B cell (primary cell): ENCODE measurements at regions not wholly inside any gene's neighbourhood (a gene's known extent, or its start where the extent isn't known, plus 50 kb on each side); places are given as distances from the start of the nearest gene placed in this dataset.
A peak's percentile ranks its signal among the peaks of the same experiment; 100 is the strongest.

ENCODE experiments used
- ATAC-seq: fragments of 200-7000 bp; cut with Tn5 transposase; one replicate; pipeline ENCODE4 v1.10.0; 2021; ENCODE audit warnings: low read depth, mild to moderate bottlenecking, moderate number of reproducible peaks, moderate library complexity
- CTCF ChIA-PET: fragments of 350-600 bp; sonication (Branson Sonifier 250); formaldehyde crosslinking; loops from one replicate; lab custom pipeline; 2021; ENCODE audit warnings: antibody characterized with exemption, inconsistent platforms; lab: Charles Lee
- POLR2A ChIA-PET: fragments of 350-600 bp; sonication (Branson Sonifier 250); formaldehyde crosslinking; loops from one replicate; lab custom pipeline; 2021; ENCODE audit warnings: antibody characterized with exemption; lab: Charles Lee
- DNase-seq: peaks from one replicate; pipeline ENCODE4 v3.0.0; 2013
- H2AFZ ChIP-seq: 2 replicates; pipeline ENCODE4 v1.6.1; 2012; ENCODE audit warnings: mild to moderate bottlenecking, low read depth, low read length; ENCODE audit not compliant: insufficient read depth, poor library complexity, severe bottlenecking
- H3K27ac ChIP-seq, 2 donors: 1 replicate in 1 of 2; 2 replicates in 1 of 2; pipeline ENCODE4 v1.5.1; 2012 to 2013; ENCODE audit warnings: low read length in 2 of 2, mild to moderate bottlenecking in 2 of 2, moderate library complexity in 1 of 2
- H3K27me3 ChIP-seq, 4 experiments: fragments of 200-600 bp in 1 of 4; sonication (generic) in 1 of 4; replicated peaks in 1 of 4; 1 replicate in 2 of 4; 2 replicates in 2 of 4; pipeline versions ENCODE4 v1.6.1 to v1.7.0; 2013 to 2016; ENCODE audit warnings: low read length in 3 of 4, mild to moderate bottlenecking in 2 of 4, mixed read lengths in 1 of 4, moderate library complexity in 1 of 4; ENCODE audit not compliant: insufficient read depth in 4 of 4, control insufficient read depth in 3 of 4; ENCODE audit errors: control extremely low read depth in 1 of 4
- H3K36me3 ChIP-seq, 2 experiments: replicated peaks in 1 of 2; 1 replicate in 1 of 2; 2 replicates in 1 of 2; pipeline versions ENCODE4 v1.6.1 to v1.7.1; 2013; ENCODE audit warnings: low read length in 1 of 2; ENCODE audit not compliant: insufficient read depth in 2 of 2, control insufficient read depth in 1 of 2; ENCODE audit errors: control extremely low read depth in 1 of 2, extremely low read depth in 1 of 2
- H3K4me1 ChIP-seq, 2 donors: fragments of 200-600 bp in 1 of 2; sonication (generic) in 1 of 2; 1 replicate in 1 of 2; 2 replicates in 1 of 2; pipeline versions ENCODE4 v1.5.1 to v1.6.1; 2013 to 2017; ENCODE audit warnings: low read length in 2 of 2; ENCODE audit not compliant: control insufficient read depth in 2 of 2, insufficient read depth in 2 of 2
- H3K4me2 ChIP-seq: replicated peaks from 2 replicates; pipeline ENCODE3; 2012; ENCODE audit warnings: mild to moderate bottlenecking, low read depth, low read length; ENCODE audit not compliant: poor library complexity, severe bottlenecking
- H3K4me3 ChIP-seq, 5 experiments: fragments of 200-600 bp in 1 of 5; sonication (generic) in 1 of 5; 1 replicate in 3 of 5; 2 replicates in 2 of 5; pipeline versions ENCODE4 v1.5.1 to v1.7.0; 2011 to 2016; ENCODE audit warnings: low read length in 4 of 5, mild to moderate bottlenecking in 4 of 5, low read depth in 2 of 5, control low read depth in 1 of 5, moderate library complexity in 1 of 5; ENCODE audit not compliant: insufficient read depth in 1 of 5; ENCODE audit errors: control extremely low read depth in 1 of 5, extremely low read depth in 1 of 5
- H3K79me2 ChIP-seq: fragments of 200-600 bp; sonication (generic); one replicate; pipeline ENCODE4 v1.6.0; 2016; ENCODE audit warnings: low read length; ENCODE audit not compliant: control insufficient read depth, insufficient read depth
- H3K9ac ChIP-seq: fragments of 200-600 bp; sonication (generic); 2 replicates; pipeline ENCODE4 v1.6.1; 2017; ENCODE audit warnings: mild to moderate bottlenecking, low read length, moderate library complexity
- H3K9me3 ChIP-seq, 3 donors: one replicate each; pipeline versions ENCODE4 v1.6.1 to v1.7.1; 2013; ENCODE audit warnings: low read length in 2 of 3; ENCODE audit not compliant: control insufficient read depth in 2 of 3, insufficient read depth in 1 of 3; ENCODE audit errors: control extremely low read depth in 1 of 3
- H4K20me1 ChIP-seq: 2 replicates; pipeline ENCODE4 v1.6.0; 2012; ENCODE audit warnings: mild to moderate bottlenecking, low read length; ENCODE audit not compliant: insufficient read depth, control insufficient read depth, poor library complexity, severe bottlenecking
- H3K27ac Mint-ChIP-seq: one replicate; pipeline ENCODE4 v1.8.0; 2021; ENCODE audit warnings: mixed read lengths
- H3K27me3 Mint-ChIP-seq: one replicate; pipeline ENCODE4 v1.8.0; 2021; ENCODE audit warnings: mixed read lengths
- H3K4me1 Mint-ChIP-seq: one replicate; pipeline ENCODE4 v1.8.0; 2021; ENCODE audit warnings: mixed read lengths
- H3K4me3 Mint-ChIP-seq: one replicate; pipeline ENCODE4 v1.8.0; 2021; ENCODE audit warnings: mixed read lengths
- H3K9me3 Mint-ChIP-seq: one replicate; pipeline ENCODE4 v1.8.0; 2022; ENCODE audit warnings: mixed read lengths; ENCODE audit not compliant: insufficient read depth
- EZH2 ChIP-seq: IDR thresholded peaks from 2 replicates; pipeline ENCODE4 v1.6.1; 2012; ENCODE audit warnings: borderline replicate concordance, low read depth, mild to moderate bottlenecking, moderate library complexity, low read length; ENCODE audit not compliant: insufficient read depth, poor library complexity, severe bottlenecking
- WGBS: methylation state at CpG from one replicate; pipeline ENCODE4 v1.1.5; 2013; ENCODE audit warnings: missing lambda C conversion rate; ENCODE audit not compliant: insufficient coverage; 5-methylcytosine and 5-hydroxymethylcytosine counted together
- intact Hi-C: fragments of 100-400 bp; cut with micrococcal nuclease; formaldehyde crosslinking; loops from one replicate; pipeline ENCODE4 v1.10.0; 2022
- TF ChIP-seq, protein P1 (sequence below): fragments of 200-600 bp; IDR thresholded peaks from one replicate; pipeline ENCODE4 v1.8.0; 2022; ENCODE audit warnings: antibody characterized with exemption, mild to moderate bottlenecking

- POLR2A ChIA-PET = no interaction called here
Observed at GRCh38 chr14:71618047-71618446, 314.2 kb upstream of the RGS6 start.

GRCh38 chr14:71618716-71619115 is 313.5 kb upstream of the RGS6 start:
- H3K4me1 Mint-ChIP-seq = peaks cover 35% of the 10 kb centered on the region
- no peaks in the 10 kb centered on the region for H3K9me3 Mint-ChIP-seq
- Histone ChIP-seq H3K27me3 (no peaks in the 10 kb centered on the region), H3K4me1 (peaks cover 0 to 5% of the 10 kb centered on the region in 2 donors), H3K79me2 (peaks cover 15% of the 10 kb centered on the region), H3K36me3 (peaks cover 2 to 20% of the 10 kb centered on the region in 2 experiments), H2AFZ (no peak overlapping the region), H4K20me1 (peaks cover 15% of the 10 kb centered on the region), H3K9ac (no peak overlapping the region), H3K4me3 (no peak overlapping the region), H3K9me3 (no peaks in the 10 kb centered on the region), H3K27ac (no peak overlapping the region), H3K4me2 (no peak overlapping the region)
- H3K27ac Mint-ChIP-seq = no peak overlapping the region
- peak overlapping the region; percentile 37 for H3K4me3 Mint-ChIP-seq
- ATAC-seq (no peak), DNase-seq (no peak)
- no peak for TF ChIP-seq EZH2
- TF ChIP-seq, protein P1, sequence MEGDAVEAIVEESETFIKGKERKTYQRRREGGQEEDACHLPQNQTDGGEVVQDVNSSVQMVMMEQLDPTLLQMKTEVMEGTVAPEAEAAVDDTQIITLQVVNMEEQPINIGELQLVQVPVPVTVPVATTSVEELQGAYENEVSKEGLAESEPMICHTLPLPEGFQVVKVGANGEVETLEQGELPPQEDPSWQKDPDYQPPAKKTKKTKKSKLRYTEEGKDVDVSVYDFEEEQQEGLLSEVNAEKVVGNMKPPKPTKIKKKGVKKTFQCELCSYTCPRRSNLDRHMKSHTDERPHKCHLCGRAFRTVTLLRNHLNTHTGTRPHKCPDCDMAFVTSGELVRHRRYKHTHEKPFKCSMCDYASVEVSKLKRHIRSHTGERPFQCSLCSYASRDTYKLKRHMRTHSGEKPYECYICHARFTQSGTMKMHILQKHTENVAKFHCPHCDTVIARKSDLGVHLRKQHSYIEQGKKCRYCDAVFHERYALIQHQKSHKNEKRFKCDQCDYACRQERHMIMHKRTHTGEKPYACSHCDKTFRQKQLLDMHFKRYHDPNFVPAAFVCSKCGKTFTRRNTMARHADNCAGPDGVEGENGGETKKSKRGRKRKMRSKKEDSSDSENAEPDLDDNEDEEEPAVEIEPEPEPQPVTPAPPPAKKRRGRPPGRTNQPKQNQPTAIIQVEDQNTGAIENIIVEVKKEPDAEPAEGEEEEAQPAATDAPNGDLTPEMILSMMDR = no peak
- ChIA-PET POLR2A (no interaction called here), CTCF (no interaction called here)
- no peaks in the 10 kb centered on the region for H3K27me3 Mint-ChIP-seq
- 81% methylated on average over 5 of the region's 5 CpGs for WGBS
- intact Hi-C loops = no loop called here

More at GRCh38 chr14:71618047-71618446, 314.2 kb upstream of the RGS6 start:
- Histone ChIP-seq H4K20me1 (peaks cover 20% of the 10 kb centered on the region), H2AFZ (no peak overlapping the region), H3K79me2 (peaks cover 20% of the 10 kb centered on the region), H3K36me3 (peaks cover 2 to 20% of the 10 kb centered on the region in 2 experiments), H3K4me3 (no peak overlapping the region), H3K4me2 (no peak overlapping the region), H3K27ac (no peak overlapping the region), H3K27me3 (no peaks in the 10 kb centered on the region), H3K9ac (no peak overlapping the region), H3K4me1 (peaks cover 0 to 5% of the 10 kb centered on the region in 2 donors), H3K9me3 (no peaks in the 10 kb centered on the region)
- Mint-ChIP-seq H3K4me1 (peaks cover 39% of the 10 kb centered on the region), H3K4me3 (no peak overlapping the region), H3K27me3 (no peaks in the 10 kb centered on the region), H3K9me3 (no peaks in the 10 kb centered on the region), H3K27ac (no peak overlapping the region)
- WGBS = 93% methylated on average over 2 of the region's 3 CpGs
- no peak for TF ChIP-seq EZH2
- TF ChIP-seq, protein P1 = no peak
- ATAC-seq (no peak), DNase-seq (no peak)
- CTCF ChIA-PET = no interaction called here
- intact Hi-C loops = no loop called here
